GM20431 (cell line): ENCODE measurements at regions not wholly inside any gene's neighbourhood (a gene's known extent, or its start where the extent isn't known, plus 50 kb on each side); places are given as distances from the start of the nearest gene placed in this dataset.

ENCODE experiments used
- in situ Hi-C: fragments of 300-500 bp; cut with MseI, MboI; formaldehyde crosslinking; loops from one replicate; pipeline ENCODE4 v1.15.0; 2020; ENCODE audit warnings: low sequenced_read_pairs; ENCODE audit not compliant: unreplicated experiment

DNA sequence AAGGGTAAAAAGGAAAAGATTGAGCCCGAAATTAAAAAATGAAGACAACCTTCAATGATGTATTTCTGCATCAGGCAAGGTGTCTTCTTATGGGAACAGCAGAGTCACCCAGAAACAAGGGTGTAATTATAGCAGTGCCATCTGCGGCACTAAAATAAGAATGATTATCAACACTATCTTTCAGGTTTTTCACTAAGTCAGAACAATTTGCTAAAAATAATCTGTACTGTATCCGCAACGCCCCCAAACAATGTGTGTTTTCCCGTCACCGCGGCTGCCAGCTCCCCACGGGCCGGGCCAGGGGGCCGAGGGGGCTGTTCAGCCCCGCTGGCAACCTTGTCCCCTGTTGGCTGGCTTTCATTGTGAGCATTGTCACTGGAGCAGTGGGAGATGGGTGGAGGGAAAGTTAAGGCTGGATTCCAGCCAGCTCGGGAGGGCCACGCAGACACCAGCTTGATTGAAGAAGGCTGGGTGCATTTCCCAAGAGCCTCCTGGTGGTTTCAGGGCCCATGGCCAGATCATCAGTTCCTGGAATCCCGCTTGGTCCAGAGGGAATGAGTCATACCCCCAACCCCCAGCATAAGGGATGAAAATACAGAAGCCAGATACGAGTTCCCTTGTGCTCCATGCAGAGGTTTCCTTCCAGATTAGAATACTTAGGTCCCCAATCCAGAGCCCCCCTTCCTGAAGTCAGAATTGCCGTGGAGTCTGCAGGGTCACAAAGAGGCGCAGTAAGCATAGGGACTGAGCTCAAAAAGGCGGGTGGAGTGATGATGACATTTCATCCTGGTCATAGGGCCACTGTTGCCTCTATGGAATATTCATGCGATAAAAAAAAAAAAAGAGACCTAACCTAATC lies 90.2 kb upstream of the KLF13 start:
- in situ Hi-C loops: no loop called here

DNA sequence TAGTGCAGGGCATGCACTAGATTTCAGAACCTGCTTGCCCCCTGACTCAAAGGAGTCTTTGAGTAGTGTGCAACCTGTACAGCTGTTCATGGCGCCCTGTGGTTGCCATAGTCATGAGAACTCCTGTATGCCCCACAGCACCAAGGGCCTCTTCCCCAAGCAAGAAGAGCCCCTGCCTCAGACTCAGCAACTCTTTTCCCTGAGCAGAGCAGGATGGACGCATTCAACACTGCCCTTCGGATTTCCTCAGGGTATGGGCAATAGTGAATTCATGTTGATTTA lies 89.7 kb upstream of the KLF13 start:
- in situ Hi-C loops: no loop called here

DNA sequence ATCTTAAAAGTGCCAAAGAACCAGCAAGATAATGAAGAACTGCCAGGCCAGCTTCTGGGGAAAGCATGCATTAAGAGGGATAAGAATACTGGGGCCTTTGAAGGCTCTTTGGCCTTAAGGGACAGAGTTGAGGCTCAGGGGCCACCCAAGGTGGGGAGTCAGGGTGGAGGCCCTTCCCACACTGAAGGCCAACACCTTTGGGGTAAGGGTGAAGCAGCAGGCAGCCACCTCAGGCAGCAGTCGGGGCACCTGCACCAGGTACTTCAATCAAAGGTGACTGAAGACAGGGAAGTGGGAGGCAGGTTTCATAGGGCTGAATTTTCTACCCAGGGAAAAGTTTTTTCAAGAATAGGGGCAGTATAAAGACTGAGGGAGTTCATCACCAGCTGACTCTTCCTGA lies 87.7 kb upstream of the KLF13 start:
- in situ Hi-C loops: no loop called here

DNA sequence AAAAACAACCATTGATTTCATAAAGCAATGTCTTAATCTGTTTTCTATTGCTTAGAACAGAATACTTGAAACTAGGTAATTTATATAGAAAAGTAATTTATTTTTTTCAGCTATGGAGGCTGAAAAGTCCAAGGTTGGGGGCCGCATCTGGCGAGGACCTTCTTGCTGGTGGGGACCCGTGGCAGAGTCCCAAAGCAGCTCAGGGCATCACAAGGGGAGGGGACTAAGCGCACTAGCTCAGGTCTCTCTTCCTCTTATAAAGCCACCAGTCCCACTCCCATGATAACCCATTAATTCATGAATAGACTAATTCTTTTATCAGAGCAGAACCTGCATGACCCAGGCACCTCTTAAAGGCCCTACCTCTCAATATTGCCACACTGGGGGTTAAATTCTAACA lies 87.2 kb upstream of the KLF13 start:
- in situ Hi-C loops: no loop called here

DNA sequence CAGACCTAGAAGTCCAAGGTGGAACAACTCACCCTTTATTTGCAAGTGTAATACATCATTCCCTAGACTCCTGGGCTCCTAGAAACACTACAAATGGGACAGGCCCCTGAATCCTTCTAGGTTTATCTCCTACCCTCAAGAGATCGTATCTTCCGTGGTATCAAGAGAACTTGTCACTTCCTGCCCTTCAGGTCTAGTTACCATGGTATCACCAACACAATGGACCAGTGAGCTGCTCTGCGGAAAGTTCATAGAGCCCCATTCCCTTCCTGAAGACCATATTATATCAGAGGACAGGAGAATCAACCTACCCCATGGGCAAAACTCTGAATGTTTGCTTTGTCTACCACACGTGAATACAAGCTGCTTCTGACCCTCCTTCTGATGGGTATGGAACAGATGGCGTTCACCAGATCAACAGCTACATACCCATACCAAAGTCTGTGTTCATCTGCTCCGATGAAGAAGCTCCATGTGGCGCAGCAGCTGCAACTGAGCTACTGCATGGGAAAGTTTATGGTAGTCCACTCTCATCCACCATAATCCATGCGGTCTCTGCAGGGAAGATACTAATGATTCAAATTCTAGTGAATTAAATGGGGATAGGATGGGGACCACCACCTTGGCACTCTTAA lies 84.6 kb upstream of the KLF13 start:
- in situ Hi-C loops: no loop called here

DNA sequence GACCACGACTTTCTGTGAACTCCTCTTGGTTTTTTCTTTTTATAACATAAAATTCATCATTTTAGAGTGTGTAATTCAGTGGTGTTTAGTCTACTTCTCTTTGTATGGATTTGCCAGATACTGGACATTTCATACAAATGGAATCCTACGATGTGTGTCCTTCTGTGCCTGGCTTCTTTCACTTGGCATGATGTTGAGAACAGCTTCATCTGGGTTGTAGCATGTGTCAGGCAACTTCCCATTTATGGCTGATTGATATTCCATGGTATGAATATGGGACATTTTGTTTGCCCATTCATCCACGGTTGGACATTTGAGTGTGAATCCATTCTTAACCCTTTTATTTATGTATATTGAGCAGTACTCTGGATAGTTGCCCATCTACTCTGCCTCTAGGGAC lies 82.7 kb upstream of the KLF13 start:
- in situ Hi-C loops: no loop called here

DNA sequence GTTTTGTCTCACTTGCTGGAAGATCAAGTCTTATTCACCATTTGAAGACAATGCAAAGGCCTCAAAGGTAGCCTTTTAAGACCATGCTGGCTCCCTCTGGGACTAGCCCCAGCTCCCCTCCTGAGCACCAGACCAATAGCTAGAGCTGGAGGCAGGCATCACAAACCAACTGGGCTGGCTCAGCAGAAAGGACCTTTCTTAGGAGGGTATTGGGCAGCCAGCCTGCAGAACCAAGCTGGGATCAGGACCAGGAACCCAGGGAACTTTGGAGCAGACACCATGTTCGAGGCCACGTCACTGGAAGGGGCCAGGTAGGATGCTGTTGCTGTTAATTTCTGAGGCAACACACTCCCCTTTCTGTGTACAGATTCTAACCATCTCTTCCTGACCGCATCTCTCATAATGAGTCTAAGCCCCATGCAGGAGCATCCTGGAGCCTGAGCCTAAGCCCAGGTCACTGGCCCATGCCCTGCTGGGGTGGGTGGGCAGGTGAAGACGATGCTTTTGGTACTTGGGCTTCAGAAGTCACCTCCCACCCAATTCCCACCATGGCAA lies 81.4 kb upstream of the KLF13 start:
- in situ Hi-C loops: no loop called here

DNA sequence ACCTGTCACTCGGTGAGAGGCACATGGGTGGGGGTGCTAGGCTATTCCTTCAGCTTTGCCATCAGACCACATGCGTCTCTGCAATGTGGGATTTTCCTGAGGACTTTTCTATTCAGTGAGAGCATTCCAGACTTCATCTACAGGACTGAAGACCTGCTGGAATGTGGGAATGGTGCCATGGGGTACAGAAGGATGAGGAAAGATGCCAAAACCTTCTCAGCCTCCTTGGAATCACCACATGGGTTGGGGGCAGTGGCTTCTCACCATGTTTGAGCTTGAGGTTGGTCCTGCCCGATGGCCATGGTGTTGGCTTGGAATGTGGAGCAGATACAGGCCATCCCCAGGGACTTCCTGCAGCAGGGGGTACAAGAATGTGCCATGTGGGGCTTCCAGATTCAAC lies 80.9 kb upstream of the KLF13 start:
- in situ Hi-C loops: no loop called here

DNA sequence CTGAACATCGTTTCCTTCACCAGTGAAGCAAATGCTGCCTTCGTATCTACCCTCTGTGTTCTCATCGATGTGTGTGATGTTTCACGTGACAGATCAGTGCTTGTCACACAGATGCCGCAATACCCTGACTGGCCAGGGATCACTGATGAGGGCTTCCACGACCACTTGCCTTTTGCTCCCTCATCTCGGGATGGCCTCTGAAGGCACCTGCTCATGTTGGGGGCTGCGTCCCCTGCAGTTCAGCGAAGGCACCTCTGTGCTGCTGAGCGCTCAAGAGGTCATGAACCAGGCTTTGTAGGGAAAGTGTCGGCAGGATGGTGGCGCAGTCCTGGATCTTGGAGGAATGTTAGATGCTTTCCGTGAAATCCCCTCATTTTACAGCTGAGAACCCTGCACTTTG lies 79.2 kb upstream of the KLF13 start:
- in situ Hi-C loops: no loop called here

DNA sequence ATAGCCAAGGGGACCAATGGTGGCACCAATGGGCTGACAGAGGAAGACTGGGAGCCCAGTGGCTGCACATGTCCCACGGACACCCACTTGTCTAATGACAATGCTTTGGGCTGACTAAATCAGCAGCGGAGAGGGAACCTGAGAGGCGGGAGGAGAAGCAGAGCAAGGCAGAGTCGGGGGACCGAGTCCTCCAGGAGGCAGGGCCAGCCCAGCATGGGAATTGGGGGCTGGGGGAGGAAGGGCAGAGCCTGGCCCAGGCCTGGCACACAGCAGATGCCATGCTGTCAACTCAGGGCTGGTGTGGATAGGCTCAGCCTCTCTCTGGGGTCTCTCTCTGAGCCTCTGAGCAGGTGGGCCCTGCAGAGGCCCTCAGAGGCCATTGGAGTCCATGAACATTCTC lies 78.4 kb upstream of the KLF13 start:
- in situ Hi-C loops: no loop called here

DNA sequence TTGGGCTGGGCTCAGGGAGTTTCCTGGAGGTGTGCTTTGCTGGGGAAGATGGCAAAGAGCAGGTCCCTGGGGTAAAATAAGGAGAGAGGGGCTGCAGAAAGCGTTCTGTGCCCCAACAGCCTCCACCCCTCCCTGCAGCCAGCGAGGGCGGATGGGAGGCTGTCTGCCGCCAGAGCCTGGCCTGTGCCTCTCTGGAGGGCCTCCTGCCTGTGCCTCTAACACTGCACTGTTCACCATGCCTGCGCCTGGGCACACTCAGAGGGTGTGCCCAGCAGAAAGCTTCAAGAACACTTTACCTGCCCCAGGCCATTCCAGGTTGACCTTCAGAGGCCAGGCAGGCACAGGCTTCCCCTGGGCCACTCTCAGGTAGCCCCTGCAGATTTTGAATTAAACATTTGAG lies 77.7 kb upstream of the KLF13 start:
- in situ Hi-C loops: no loop called here

DNA sequence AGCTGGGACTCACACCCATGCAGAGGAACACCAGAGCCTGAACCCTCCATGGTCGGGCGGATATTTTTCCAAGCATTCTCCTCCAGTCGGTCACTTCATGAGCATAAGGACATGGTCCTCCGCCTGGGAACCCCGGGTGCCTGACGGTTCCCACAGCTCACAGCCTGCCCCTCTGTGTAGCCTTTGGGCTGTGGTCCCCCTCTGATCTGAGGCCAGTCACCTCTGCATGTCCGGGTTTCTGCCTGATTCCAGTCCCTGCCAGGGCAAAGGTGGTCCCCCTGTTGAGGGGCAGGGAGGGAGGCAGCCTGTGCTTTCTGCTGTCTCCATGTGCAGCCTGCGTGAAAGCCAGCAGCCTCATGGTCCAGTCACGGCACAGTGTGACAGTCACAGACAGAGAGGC lies 76.6 kb upstream of the KLF13 start:
- in situ Hi-C loops: no loop called here

DNA sequence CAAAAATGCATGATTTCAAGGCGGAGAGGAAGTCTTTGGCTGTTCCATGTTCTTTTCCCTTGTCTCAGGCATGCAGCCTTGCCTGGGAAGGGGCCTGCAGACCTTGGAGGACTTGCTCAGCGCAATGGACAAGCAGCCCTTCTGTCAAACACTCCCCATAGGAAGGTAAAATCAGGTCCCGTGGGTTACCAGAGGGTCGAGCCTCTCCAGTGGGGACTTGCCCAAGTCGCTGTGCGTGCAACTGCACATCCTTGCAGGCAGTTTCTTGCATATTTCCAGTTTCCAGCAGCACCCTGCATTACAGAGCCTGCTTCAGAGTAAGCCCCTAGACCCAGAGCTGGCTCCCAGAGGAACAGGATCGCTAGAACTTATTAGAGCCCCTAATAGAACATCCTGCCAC lies 75.5 kb upstream of the KLF13 start:
- in situ Hi-C loops: no loop called here

DNA sequence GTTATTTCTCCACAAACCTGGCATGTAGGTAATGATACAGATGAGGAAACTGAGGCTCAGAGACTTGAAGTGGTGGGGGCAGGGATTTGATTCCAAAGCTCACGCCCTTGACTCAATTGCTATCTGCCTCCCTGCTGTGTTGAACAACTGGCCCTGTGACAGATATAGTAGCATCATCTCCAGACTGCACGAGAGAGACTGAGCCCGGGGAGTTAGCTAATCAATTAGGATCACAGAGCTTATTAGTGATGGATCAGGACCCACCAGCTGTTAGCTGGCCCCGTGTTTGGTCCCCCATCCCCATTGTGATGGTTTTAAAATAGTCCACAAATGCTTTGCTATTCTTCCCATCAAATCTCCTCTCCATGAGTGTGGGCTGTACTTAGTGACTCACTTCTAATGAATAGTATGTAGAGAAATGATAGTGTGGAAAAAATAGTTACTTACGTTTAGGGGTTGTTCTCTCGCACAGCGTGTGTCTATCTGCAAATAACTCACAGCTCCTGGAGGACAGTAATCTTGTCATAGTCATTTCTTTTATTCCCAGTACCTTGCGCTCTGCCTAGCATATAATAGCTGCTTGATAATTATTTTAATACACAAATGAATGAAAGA lies 74.4 kb upstream of the KLF13 start:
- in situ Hi-C loops: no loop called here

DNA sequence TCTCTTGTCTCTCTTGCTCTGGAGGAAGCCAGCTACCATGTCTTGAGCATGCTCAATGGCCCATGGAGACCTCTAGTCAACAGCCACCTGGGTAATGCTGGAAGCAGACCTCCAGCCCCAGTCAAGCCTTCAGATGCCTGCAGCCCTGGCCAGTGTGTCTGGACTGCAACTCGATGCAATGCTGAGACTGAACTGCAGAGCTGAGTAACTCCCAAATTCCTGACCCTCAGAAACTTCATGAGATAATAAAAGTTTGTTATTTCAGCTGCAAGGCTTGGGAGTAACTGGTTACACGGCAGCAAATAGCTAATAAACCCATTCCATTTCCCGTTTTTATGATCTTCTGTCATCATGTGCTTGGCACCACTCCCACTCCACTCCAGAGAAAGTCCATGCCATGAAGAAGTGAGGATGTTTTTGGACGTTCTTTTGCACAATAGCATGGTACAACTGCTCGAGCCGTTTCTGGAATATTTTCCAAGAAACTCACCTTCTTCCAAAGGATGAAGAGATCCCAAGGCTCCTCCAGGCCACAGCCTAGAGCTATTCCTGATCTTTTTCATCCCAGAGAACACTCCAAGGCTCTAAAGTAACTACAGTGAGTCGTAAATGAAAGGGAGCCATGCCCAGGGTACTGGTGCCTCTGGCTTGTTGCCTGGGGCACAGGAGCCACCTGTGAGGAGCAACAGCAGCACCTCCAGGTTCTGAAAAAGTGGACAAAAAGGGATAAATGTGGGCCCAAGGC lies 72.0 kb upstream of the KLF13 start:
- in situ Hi-C loops: no loop called here

DNA sequence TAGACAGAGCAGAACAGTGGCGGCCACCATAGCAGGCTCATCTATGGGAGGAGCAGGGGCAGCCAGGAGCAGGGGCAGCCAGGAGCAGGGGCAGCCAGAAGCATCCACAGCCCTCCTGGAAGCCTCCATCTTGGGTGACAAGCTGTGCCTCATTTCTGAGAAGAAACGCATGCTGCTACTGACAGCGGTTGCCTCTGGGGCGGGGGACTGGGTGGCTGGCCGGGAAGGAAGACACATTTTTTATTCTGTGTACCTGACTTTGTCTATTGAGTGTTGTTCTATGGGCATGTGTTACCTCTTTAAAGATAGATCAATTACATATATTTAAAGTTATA lies 71.5 kb upstream of the KLF13 start:
- in situ Hi-C loops: no loop called here

DNA sequence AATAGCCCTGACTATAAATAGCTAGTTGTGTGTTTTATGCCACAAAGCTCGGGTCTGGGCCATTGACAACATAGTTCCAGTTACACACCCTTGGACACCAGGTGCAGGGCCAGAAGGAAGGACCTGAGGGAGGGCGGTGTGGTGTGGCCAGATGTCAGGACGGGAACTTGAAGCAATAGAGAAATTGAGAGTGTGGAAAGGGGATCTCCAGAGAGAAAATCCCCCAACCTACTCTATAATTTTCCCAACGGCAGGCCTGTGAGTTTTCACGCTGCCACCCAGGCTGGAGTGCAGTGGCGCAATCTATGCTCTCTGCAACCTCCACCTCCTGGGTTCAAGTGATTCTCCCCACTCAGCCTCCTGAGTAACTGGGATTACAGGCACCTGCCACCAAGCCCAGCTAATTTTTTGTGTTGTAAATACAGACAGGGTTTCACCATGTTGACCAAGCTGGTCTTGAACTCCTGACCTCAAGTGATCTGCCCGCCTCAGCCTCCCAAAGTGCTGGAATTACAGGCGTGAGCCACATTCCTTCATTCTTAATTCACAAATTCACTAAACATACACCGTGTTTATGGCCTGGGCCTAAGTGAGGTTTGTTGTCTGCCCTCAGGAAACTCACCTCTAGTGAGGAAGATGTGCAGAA lies 70.8 kb upstream of the KLF13 start:
- in situ Hi-C loops: no loop called here

DNA sequence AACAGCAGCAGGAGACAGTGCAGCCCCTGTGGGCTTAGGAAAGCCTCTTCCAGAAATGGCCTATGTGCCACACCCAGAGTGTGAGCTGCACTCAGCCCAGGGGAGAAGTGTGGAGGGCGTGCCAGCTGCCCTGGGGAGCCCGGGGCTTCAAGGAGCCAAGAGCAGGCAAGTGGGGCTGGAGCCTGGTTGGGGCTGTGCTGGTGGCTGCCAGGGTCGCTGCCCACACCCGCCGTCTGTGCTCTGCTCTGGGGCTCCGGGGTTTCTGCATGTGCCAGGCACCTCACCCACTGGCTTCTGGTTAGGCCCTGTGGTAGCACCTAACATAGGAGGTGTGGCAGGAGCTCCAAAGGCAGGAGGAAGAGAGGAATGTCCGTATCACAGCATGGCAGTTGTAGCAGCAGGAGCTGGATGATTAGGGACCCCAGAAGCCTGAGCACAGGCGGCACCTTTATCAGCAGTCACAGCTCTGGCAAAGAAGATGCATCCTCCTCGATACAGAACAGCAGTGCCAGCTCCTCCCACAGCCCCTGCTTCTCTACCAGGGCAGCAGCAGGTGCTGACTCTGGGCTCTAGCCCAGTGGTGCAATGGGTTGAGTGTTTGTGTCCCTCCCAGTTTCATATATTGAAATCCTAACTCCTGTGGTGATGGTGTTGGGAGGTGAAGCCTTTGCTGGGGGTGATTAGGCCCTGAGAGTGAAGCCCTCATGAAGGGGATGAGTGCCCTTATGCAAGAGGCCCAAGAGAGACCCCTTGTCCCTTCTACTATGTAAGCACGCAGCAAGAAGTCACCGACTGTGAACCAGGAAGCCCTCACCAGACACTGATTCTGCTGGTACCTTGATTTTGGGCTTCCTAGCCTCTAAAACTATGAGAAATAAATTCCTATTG lies 70.0 kb upstream of the KLF13 start:
- in situ Hi-C loops: no loop called here

DNA sequence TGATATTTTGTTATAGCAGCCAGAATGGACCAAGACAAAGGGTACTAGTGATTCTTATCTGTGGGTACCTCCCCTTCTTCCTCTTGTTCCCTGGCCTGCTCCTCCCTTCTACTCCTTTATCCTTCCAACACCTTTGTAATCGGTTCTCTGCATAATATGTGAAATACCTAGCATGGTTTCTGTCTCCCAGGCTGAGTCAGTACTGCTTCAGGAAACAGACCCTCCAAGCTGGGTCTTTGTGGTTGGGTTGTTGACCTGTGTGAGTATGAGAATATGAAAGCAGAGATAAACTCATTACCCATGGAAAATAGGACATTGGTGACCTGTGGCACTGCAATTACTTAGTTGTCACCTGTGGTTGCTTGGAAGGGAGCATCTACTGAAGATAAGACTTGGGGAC lies 69.3 kb upstream of the KLF13 start:
- in situ Hi-C loops: no loop called here
